HG03571 (cell line): ENCODE measurements at regions not wholly inside any gene's neighbourhood (a gene's known extent, or its start where the extent isn't known, plus 50 kb on each side); places are given as distances from the start of the nearest gene placed in this dataset.

Source experiments
- ATAC-seq: cut with Tn5 transposase; IDR thresholded peaks from one replicate; pipeline ENCODE4 v1.9.1; 2021; ENCODE audit not compliant: unreplicated experiment

DNA sequence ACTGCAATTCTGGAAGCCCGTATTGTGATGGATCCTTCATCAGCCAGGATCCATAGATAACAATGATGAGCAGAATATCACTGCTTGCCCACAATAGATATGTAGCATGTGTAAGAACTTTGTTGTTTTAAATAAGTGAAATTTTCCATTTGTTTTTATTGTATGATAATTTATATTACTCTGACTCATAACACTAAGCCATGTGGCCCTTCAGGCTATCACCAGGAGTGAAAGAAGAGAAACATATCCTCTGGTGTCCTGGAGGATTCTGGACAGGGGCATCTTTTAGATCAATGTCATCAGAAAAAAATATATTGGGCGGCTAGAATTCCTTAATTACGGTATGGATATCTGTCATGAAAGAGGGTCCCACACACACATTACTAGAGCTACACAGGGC is 167.5 kb downstream of the SLC6A15 start:
- no peak for ATAC-seq

GRCh38 chr12:84741692-84742091 is 170.9 kb downstream of the SLC6A15 start:
- ATAC-seq: no peak

- no peak for ATAC-seq
These were observed 171.6 kb downstream of the SLC6A15 start for GRCh38 chr12:84741031-84741430.

DNA sequence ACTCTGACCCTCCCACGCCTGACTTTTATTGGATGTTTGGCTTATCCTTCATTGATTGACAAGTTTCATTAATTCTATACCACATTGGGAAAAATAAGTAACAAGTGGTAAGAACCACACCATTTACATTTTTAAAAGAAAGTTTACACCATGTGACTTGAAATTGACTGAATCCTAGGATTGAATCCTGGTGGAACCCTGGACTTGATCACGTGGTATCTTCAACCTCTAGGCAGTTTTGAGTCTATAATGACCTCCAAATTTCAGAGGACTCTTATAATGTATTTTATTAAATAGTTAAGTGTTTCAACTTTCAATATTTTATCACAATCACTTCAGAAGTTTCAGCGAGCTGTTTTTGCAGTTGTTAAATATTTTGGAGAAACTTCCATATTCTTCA is 172.0 kb downstream of the SLC6A15 start:
- no peak for ATAC-seq

GRCh38 chr12:84738481-84738972 is 174.1 kb downstream of the SLC6A15 start:
- no peak for ATAC-seq

GRCh38 chr12:84732828-84733340 is 179.7 kb downstream of the SLC6A15 start:
- no peak for ATAC-seq

- no peak for ATAC-seq
These were observed 181.9 kb downstream of the SLC6A15 start for GRCh38 chr12:84730561-84731162.

DNA sequence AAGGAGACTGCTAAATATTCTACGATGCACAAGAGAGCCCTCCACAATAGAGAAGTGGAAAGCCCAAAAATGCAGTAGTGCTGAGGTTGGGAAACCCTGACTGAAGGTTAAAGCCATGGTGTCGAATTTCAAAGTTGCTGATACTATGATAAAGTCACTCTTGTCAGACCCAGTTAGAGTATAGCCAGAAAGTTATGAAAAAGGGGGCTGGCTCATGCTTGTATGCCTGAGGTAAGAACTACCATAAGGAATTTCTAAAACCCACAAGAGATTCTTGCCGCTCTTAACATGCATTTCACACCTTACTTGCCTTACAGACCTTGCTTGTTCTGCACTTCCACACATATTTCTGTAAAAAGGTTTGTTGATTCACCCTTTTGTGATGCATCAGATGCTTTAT is 184.6 kb downstream of the SLC6A15 start:
- no peak for ATAC-seq

DNA sequence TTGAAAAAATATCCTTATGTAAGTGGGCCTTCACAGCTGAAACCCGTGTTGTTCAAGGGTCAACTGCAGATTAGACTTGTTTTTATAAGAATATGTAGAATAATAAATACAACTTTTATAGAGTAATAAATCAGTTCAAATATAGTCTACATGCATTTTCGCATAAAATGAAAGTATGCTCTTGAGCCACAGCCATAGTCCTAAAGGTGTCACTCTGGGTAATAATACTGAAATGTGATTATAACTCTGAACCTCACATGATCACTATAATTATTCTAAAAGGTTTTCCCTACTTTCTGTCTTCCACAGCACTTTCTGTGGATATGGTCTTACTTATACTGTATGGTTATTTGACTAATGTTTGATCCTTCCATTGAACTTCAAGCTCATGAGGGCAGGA is 185.8 kb downstream of the SLC6A15 start:
- ATAC-seq: no peak

- no peak for ATAC-seq
These were observed 188.6 kb downstream of the SLC6A15 start for GRCh38 chr12:84723988-84724387.

GRCh38 chr12:84719997-84720396 is 192.6 kb downstream of the SLC6A15 start:
- ATAC-seq: no peak

GRCh38 chr12:84718906-84719305 is 193.7 kb downstream of the SLC6A15 start:
- ATAC-seq: no peak

DNA sequence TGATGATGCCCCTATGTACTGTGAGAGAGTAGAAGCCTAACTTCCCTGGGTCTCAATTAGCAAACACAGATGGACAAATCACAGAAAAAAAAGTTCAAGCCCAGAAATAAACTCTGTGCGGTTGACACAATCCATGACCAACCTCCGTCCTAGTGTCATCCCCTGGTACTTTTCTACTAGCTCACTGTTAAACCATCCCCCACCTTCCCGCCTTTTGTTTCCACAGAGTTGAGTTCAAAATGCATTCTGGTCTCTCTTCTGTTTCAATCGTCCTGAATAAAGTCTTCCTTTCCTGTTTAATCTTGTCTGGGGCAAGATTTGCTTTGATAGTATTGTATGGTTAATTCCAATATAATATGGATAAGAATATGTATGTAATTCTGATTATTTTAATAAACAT is 199.9 kb downstream of the SLC6A15 start:
- no peak for ATAC-seq

DNA sequence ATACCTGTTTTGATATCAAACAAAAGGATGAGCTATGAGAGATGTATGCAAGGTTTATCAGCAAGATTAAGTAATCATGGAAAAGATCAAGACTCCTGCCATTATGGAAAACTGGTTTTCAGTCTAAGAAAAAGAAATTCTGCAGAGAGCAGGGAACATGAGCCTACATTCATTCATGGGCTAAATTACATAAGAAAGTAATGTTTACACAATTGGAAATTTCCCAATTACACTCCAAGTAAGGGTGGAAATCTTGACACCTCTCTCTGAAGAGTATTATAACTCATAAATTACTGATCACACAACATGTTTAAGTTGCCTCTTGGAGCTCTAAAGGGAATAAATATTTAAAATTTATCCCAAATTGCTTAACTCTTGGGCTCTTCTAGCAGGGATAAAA is 206.2 kb downstream of the SLC6A15 start:
- no peak for ATAC-seq

DNA sequence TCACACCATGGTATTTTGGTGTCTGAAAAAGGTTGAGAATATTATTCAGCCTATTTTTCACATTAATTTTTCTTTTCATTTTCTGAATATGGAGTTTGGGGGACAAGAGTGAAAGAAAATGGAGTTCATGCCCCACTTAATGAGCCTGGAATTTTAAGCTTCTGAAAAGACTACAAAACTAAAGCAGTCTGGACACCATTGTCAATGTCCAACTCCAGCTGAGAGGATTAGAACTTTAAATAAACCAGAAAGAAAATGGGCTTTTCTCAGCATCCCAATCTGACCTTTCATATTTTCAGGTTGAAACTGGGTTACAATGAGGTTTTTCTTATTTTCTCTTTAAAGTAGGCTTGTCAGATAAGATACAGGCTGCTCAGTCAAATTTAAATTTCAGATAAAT is 207.7 kb downstream of the SLC6A15 start:
- no peak for ATAC-seq

DNA sequence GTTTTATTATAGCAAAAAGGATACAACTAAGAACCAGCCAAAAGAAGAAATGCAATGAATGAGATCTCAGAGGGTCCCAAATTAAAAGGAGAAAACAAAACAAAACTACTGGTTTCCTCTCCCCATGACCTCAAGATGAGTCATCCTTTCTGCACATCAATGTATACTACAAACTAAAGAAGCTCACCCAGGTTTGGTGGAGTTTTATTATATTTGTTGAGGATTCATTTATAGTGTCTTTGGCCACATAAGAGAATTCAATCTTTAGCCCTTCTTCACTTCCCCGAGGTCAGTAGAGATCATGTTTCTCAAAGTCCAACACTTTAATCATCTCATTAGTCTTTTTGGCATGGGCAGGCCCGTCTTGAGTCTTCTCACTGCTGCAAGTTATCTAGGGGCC is 210.6 kb downstream of the SLC6A15 start:
- ATAC-seq: no peak

GRCh38 chr12:84701041-84701440 is 211.6 kb downstream of the SLC6A15 start:
- no peak for ATAC-seq

- ATAC-seq: no peak
These were observed 213.8 kb downstream of the SLC6A15 start for GRCh38 chr12:84698576-84699333.

DNA sequence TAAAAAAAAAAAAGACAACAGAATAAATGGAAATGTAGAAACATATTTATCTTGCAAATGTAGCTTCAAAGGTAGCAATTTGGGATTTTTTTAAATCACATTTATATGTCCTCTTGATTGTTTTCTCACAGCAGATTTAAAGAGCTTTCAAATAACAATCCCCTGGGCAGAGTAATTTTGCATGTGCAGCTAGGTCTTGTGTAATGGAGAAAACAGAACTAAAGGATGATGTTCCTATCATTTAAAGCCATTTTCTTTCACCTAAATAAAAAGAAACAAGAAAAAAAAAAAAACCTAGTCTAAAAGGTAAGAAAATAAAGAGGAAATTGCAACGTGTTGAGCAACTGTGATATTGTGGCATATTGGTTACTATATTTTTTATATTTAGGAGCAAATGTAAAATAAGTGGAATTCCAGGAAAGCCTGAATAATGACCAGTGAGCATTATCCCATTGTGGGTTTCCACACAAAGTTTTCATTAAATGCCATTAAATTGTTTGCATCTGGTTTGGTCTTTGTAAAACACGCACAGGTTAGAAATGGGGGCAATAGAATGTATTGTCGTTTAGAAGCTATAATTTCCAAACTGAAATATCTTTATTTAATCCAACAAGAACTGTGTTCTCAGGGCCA is 215.6 kb downstream of the SLC6A15 start:
- no peak for ATAC-seq

- ATAC-seq: no peak
These were observed 216.3 kb downstream of the SLC6A15 start for GRCh38 chr12:84696281-84696680.

GRCh38 chr12:84694116-84694515 is 218.5 kb downstream of the SLC6A15 start:
- no peak for ATAC-seq

- ATAC-seq: no peak
These were observed 220.5 kb downstream of the SLC6A15 start for GRCh38 chr12:84692071-84692470.
